Brain pericyte (primary cell): ENCODE measurements at regions not wholly inside any gene's neighbourhood (a gene's known extent, or its start where the extent isn't known, plus 50 kb on each side); places are given as distances from the start of the nearest gene placed in this dataset.
A peak's percentile ranks its signal among the peaks of the same experiment; 100 is the strongest.

Experiments used
- DNase-seq: peaks from one replicate; pipeline ENCODE4 v3.0.0-alpha.2; 2012; ENCODE audit warnings: low read depth, low spot score

DNA sequence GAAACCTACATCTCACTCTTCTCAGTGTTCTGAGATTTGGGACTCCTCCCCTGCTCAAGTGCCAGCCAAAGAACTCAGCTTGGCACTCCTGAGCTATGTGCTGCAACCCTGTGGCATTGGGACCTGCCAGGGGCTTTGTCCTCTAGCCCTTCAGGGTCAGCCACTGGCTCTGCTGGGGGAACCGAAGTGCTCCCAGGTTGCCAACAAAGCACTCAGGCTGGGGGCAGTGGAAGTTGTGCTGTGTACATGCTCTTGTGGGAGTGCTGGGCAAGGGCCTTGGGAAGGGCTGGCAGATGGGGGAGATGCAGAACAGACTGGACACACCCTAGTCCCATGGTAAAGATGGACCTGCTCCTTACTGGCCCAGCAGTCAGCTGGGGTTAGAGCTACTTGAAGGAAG lies 498.6 kb downstream of the CAAP1 start:
- no peak for DNase-seq

DNA sequence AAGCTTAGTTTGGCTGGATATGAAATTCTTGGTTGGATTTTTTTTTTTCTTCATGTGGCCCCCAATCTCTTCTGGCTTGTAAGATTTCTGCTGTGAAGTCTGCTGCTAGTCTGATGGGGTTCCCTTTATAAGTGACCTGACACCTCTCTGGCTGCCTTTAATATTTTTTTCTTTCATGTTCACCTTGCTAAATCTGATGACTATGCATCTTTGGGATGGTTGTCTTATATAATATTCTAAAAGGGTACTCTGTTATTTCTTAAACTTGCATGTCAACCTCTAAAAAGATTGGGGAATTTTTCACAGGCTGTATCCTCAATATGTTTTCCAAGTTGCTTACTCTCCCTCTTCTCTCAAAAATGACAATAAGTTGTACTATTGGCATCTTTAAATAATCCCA lies 500.0 kb downstream of the CAAP1 start:
- DNase-seq: no peak

DNA sequence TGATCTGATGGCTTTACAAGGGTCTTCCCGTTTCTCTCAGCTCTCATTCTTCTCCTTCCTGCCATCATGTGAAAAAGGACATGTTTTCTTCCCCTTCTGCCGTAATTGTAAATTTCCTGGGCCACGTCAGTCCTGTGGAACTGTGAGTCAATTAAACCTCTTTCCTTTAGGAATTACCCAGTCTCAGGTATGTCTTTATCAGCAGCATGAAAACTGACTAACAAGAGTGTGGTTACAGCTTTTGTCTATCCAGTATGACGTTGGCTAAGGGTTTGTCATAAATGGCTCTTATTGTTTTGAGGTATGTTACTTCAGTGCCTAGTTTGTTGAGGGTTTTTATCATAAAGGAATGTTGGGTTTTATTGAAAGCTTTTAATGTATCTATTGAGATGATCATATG lies 501.6 kb downstream of the CAAP1 start:
- DNase-seq: no peak

DNA sequence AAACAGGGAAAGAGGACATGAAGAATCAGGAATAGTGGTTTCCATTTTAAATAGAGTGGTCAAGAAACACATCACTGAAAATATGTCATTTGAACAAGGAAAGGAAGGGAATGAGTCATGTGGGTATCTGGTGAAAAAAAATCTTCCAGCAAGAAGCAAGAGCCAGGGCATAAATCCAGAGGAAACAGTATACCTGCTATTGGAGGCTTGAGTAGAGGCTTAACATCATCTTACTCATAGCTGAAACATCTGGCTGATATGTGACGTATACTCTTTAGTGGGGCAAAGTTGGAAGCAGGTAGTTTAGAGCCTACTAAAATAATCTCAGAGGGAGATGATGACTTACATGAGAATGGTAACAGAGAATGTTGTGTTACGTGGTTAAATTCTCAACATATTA lies 517.2 kb downstream of the CAAP1 start:
- no peak for DNase-seq

DNA sequence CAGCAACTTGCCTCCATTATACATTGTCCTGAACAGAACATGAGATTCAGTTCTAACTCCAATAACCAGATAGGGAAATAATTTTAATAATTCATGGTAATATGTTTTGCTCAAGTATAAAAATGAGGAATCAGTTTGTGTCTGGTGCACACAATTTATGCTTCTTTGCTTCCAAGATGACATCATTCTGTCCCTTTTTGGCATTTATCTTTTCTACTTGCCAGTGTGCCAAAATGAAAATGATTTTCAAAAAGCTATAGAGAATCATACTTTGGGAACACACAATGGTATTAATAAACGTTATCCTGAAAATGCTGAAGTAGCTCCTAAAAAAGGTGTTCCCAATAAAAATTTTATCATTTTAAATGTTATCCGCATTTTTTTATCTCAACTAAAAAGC lies 519.0 kb downstream of the CAAP1 start:
- no peak for DNase-seq

DNA sequence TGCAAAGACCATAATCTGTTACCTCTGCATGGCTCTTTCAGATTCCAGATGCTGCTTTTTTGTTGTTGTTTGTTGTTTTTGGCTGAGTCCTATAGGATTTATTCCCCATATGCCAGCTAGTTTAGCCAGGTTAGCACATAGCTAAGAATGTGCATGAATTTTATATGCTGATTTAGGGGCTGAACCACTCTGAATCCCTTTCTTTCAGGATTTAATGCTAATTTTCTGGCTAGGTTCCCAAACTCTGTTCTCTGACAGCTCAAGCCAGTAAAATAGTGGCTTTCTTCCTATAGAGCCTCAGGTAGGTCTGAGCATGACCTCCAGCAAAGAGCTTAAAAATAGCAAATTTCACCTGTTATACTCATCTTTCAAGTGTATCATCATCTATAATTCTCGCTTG lies 521.4 kb downstream of the CAAP1 start:
- no peak for DNase-seq

DNA sequence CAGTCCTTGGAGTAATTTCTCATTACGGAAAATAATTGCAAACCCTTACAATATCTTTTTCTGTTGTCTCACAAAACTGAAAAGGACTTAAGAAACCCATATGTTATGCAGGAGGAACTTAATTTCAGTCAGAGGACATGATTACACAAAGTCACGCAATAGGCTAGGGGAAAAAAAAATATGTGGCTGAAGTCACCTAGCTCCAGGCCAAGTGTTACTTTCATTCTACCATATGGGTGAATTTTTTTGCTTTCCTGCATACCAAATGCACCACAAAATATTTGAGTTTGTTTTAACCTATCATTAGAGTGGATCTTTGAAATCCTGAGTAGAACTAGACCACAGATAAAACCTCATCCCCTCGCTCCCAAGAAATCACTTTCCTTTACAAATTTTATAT lies 523.5 kb downstream of the CAAP1 start:
- no peak for DNase-seq

DNA sequence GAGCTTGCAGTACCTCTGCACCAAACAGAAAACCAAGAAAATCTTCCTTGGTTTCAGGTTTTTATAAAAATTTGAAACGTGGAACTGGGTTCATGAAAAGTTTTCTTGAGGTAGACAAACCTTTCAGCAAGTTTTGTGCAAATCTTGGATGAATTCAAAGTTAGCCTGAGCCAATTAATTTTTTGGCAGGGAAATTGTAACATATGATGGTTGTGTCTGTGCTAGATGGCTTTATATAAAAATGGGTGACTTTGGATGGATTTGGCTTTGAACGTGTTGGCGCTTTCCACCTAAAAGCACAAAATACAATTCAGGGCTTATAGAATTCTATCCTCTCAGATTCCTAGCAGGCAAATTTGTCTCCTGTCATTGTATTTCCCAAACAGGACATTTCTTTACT lies 524.4 kb downstream of the CAAP1 start:
- no peak for DNase-seq

DNA sequence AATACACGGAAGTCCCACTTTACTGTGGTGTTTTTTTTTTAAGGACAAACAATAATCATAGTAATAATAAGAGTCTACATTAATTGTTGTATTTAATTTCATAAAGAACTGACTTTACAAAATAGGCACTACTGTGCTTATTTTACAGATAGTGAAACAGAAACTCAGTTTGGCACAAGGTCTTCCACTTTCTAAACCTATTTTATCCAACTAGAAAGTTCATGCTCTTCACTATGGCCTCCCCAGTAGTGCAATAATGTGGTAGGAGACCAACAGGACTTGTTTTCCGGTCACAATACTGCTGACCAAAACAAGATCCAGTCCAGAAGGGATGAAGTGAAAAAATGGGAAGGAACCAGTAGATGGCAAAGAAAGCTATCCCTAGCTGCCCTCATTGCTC lies 531.6 kb downstream of the CAAP1 start:
- DNase-seq: no peak

DNA sequence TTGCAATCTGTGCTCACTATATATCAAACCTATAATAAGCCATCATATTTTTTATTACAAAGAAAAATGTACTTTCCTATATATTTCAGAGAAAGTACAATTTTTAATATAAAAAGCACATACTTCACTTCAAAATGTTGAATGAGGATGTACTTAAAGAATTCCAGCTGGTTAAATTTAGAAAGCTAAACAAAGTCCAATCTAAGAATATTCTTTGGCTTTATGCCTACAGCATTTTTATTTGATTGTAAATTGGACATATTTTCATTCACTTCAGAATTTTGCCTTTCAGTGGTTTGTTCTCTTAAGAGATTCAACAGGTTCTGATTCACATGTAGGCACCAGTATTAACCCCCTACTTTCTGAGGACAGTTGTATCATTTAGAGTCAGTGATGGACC lies 533.8 kb downstream of the CAAP1 start:
- no peak for DNase-seq

DNA sequence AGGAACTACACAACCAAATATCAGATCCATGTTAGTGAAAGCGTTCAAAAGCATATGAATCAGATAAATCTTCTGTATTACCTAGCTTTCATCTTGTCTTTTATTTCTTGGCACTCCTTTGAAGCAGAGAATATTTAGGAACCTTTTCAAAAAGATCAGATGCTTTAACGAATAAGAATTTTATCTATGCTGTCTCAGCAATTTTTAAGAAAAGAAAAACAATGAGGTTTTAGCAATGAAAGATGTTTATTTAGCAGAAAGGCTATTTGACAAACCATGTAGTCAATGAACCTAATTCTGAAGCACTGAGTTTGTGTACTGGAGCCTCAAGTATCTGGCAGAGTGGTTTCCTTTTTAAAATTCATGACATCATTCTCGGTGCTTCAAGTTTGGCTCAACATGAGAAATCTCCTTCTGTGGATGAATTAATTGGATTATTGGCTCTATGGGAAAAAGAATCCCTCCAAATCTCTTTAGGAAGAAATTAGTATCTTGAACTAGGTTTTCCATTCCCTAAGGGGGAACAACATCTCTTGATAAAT lies 534.7 kb downstream of the CAAP1 start:
- DNase-seq: no peak

DNA sequence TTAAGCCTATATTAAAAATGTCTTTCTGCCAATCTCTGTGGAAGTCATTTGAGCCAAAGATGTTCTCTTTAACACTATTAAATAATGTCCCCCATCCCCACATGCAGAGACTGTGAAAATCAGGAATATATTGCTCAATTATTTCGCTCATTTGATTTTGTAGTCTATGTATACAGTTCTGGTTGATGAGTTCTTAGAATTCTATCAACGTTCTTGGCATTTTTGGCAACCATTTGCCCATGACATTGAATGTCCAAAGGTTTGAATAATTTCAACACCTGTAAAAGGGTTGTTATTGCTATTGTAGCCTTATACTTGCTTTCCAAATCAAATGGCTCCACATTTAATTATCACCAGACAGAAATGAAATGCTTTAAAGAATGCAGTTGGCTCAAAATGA lies 536.1 kb downstream of the CAAP1 start:
- no peak for DNase-seq

DNA sequence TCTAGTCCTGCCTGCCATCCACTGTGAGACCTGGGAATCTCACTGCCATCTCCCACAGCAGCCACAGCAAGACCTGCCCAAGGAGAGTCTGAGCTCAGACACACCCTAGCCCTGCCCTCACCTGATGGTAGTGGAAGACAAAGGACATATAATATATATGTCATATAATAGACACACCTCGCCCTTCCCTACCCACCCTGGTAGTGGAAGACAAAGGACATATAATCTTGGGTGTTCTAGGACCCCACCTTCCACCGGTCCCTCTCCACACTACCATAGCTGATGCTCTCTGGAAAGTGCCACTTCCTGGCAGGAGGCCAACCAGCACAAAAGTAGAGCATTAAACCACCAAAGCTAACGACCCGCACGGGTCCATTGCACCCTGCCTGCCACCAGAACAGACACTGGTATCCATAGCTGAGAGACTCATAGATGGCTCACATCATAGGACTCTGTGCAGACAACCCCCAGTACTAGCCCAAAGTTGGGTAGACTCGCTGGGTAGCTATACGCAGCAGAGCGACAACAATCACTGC lies 545.6 kb downstream of the CAAP1 start:
- DNase-seq: no peak

DNA sequence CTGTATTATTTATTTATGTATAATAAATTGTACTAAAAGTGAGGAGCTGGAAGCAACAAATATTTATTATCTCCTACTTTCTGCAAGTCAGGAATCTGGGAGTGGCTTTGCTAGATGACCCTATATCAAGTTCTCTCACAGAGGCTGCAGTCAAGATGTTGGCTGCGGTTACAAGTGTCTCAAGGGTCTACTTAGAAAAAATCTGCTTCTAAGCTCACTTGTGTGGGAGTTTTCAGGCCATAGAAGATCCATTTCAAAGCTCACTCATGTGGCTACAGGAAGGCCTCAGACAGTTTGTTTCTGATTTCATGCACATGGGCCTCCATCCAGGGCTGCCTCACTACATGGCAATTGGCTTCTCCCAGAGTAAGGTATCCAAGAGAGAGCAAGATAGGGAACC lies 551.1 kb downstream of the CAAP1 start:
- no peak for DNase-seq

DNA sequence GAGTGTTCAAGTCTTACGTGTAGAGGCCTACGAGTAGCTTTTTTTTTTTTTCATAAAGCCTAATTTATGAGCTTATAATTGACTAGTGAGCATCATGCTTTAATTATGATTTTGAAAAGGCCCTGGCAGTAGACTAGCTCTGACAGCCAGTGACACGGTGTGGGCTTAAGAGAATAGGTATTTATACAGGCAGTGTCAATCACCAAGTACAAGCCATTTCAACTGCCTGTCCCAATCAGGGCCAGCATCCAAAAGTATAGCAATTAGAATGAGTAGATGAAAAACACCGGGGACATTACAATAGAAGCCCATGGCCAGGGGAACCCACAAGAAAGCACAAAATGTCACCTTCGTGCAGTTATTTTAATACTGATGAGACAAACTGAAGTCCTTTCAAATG lies 552.8 kb downstream of the CAAP1 start:
- no peak for DNase-seq

DNA sequence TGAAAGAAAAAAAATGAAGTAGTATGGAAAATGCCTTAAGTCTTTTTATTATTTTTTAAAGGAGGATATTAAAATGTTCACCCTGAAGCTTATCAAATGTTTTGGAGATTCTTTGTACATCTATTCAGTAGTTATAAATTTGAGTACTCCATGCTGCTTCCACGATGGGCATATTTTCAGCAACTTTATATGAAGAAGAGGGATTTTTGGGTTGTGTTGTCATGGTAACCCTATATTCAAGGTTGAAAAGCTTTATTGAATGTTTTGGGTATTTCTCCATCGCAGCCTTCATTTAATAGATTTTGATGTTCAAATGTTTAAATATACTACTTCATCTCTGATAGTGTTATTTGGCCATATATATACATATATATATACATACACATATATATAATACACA lies 557.5 kb downstream of the CAAP1 start:
- no peak for DNase-seq

DNA sequence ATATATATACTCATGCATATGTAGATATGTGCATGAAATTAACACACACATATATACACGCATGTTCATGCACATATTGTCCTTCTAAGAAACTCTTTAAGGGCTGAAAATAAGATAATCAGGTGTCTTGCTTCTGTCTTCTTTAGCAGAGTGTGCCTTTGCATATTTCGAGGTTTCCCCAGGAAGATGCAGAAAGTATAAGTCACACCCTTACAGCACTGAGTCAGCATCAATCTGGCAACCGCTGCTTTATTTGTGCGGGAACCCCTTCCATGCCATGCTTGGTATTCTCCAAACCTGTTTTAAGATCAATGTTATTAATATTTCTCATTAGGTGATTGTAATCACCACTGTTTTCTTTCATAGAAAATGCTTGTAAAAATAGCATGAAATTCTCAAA lies 557.9 kb downstream of the CAAP1 start:
- no peak for DNase-seq

DNA sequence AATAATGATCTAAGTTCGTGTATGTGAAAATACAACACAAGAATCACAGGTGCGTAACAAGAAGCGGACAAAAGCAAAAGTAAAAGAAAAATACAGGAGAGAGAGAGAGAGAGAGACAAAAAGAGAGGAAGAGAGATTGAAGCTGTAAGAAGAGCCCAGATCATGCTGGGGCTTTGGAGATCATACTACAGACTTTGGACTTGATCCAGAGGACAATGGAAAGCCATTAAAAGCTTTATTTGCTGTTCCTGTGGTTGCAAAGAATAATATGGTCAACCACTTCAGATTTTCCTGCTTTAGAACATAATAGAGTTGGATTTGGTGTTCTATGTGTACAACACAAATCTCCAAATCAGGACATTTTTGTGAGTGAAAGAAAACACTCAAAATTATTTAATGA lies 561.4 kb downstream of the CAAP1 start:
- DNase-seq: no peak

DNA sequence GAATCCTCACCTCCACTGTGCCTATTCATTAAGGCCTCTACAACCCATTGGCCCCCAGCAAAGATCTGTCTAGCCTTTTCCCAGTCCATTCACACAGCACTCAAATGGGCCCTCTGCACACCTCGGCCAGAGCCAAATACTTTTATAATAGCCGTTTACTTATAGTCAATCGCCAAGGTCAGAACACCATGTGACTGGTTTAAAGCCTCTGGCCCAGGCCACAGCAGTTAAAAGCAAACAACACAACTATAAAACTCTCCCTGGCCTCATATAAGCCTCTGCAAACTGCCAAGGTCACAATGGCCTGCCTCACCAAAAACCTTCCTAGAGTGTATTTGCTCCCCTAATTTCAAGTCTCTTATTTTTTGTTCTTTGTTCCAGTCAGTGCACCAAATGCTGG lies 562.6 kb downstream of the CAAP1 start:
- DNase-seq: no peak

DNA sequence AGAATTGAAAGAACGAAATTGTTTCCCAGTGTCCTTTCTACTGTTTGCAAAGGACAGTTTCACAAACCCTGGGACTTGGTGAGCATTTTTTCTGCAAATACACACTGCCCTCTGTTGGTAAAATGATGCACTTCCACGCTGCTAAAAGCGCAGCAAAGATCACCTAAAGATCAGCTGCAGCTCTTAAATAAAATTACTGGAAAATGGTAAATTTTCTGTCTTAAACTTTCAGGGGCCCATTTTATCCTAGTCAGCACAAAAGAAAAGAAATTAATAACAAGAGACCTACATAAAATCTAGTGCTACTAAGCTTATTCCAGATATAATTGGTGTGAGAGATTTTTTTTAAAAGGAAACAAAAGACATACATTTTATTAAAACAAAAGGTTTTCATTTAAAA lies 566.0 kb downstream of the CAAP1 start:
- DNase-seq: peak; percentile 43

DNA sequence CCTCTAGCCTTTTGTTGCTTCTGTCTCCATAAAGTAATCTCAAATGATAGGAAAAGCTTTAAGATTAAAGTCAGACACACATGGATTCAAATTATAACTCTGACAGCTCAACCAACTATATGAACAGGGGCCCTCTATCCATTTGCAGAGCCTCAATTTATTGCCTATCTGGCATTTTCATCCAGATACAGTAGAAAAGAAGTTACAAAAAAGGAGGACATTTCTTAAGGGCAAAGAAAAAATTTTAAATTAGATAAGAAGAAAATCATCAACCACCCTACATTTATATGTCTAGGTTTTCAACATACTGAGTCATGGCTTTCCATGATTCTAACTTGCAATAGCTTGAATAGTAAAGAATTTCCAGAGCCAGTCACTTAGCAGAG lies 567.2 kb downstream of the CAAP1 start:
- no peak for DNase-seq

DNA sequence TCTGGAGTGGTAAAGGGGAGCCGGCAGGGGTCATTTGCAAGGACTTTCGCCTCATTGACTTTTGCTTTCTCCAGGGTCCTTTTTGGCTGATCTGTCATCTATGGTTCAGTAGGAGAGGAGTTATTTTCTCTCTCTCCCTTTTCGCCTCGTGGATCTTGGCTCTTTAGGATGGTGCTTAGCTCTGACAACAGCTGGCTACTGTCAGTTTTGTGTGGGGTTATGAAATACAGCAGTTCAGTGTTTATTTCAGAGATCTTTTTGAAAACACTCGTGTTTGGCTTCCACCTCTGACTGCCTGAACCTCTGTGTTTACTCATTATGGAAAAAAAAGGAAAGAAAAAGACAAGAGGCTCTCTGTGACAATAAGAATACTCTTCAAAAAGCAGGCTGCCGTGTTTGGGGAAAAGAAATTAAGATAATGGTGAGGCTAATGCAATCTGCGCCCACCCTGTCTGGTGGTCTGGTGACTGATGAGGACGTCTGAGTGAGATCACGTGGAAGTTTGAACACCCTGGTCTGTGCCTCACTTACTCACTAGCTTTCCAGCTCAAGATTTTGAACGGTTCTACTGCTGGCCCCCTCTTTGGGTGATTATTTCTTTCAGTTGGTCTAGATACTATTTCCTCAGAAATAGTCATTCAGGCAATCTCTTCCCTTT lies 567.7 kb downstream of the CAAP1 start:
- DNase-seq: no peak

DNA sequence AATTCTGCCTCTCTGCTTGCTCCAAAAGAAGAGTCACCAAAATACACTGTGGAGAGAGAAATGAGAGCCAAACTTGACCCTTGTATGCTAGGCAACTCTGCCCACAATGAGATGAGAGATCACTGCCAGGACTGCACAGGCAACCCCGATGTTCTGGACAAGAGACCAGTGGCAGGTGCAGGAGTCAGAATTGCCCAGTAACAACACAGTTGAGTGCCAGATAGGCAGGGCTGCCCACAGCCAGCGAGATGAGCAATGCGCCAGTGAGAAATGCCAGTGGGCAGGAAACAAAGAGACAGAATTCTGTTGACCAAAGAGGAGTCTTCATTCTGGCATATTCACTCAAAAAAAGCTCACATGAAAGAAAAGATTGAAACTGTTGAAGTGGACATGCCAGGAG lies 570.7 kb downstream of the CAAP1 start:
- DNase-seq: no peak

DNA sequence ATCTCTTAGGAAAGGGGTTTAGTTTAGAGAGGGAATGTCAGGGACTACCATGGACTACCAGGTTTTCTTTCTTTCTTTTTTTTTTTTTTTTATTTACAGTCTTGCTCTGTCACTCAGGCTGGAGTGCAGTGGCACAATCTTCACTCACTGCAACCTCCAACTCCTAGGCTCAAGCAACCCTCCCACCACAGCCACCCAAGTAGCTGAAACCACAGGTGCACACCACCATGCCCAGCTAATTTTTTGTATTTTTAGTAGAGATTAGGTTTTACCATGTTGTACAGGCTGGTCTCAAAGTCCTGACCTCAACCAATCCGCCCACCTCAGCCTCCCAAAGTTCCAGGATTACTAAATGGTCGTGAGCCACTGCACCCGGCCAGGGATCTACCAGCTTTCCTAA lies 572.7 kb downstream of the CAAP1 start:
- no peak for DNase-seq
